ENCODE measurements at regions not wholly inside any gene's neighbourhood (a gene's known extent, or its start where the extent isn't known, plus 50 kb on each side); places are given as distances from the start of the nearest gene placed in this dataset.
A peak's percentile ranks its signal among the peaks of the same experiment; 100 is the strongest.

DNA sequence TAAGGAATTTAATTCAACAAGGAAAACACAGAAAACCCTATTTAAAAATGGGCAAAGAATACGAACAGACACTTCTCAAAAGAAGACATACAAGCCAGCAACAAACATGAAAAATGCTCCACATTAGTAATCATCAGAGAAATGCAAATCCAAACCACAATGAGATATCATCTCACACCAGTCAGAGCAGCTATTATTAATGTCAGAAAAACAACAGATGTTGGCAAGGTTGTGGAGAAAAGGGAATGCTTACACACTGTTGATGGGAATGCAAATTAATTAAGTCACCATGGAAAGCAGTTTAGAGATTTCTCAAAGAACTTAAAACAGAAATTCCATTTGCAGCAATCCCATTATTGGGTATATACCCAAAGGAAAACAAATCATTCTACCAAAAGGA lies 55.2 kb downstream of the GCC1 start:
- intact Hi-C loops (cut with micrococcal nuclease), result no loop called here
- DNase-seq, result no peak
- Mint-ChIP-seq H3K27me3 (peaks cover 19% of the 10 kb centered on the region), H3K36me3 (ENCODE audit: low read depth) (no peaks in the 10 kb centered on the region), H3K4me1 (ENCODE audit: low read depth) (no peaks in the 10 kb centered on the region), H3K27ac (no peak overlapping the region), H3K4me3 (no peak overlapping the region), H3K9me3 (peaks cover 8% of the 10 kb centered on the region)
- ATAC-seq, result no peak
- POLR2A ChIA-PET, result no interaction called here
- TF ChIP-seq, protein P1, sequence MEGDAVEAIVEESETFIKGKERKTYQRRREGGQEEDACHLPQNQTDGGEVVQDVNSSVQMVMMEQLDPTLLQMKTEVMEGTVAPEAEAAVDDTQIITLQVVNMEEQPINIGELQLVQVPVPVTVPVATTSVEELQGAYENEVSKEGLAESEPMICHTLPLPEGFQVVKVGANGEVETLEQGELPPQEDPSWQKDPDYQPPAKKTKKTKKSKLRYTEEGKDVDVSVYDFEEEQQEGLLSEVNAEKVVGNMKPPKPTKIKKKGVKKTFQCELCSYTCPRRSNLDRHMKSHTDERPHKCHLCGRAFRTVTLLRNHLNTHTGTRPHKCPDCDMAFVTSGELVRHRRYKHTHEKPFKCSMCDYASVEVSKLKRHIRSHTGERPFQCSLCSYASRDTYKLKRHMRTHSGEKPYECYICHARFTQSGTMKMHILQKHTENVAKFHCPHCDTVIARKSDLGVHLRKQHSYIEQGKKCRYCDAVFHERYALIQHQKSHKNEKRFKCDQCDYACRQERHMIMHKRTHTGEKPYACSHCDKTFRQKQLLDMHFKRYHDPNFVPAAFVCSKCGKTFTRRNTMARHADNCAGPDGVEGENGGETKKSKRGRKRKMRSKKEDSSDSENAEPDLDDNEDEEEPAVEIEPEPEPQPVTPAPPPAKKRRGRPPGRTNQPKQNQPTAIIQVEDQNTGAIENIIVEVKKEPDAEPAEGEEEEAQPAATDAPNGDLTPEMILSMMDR (IDR thresholded peaks at IDR 0.05), result no peak
- CTCF ChIA-PET, result no interaction called here

DNA sequence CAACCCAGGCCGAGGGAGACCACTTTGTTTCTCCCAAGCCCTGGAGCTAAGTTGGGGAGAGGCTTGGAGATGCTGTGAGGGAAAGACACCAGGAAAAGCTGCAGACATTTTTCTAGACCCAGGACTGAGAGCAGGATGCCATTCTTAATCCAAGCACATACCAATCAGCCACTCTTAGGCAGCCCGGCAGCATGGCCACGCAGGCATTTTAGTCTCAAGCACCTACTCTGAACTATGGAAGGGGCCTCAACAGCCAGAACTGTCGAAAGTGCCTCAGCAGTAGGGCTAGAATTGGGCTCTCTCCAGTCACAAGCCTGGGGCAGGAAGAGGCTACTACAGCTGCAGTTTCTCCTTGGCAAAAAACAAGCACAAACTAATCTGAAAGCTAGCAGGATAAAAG lies 57.8 kb downstream of the GCC1 start:
- H3K27ac Mint-ChIP-seq, result no peak overlapping the region
- peaks cover 24% of the 10 kb centered on the region for H3K27me3 Mint-ChIP-seq
- POLR2A ChIA-PET, result no interaction called here
- CTCF ChIA-PET, result interaction anchor here (1.0 kb wide), 1 partner anchor 9 kb away, joined by 3 read pairs; no protein-coding TSS in a partner anchor
- TF ChIP-seq, protein P1 (IDR thresholded peaks at IDR 0.05), result no peak
- H3K36me3 Mint-ChIP-seq (ENCODE audit: low read depth), result no peaks in the 10 kb centered on the region
- DNase-seq (no peak), ATAC-seq (no peak)
- H3K4me3 Mint-ChIP-seq, result no peak overlapping the region
- H3K9me3 Mint-ChIP-seq, result peaks cover 8% of the 10 kb centered on the region
- H3K4me1 Mint-ChIP-seq (ENCODE audit: low read depth), result no peaks in the 10 kb centered on the region
- intact Hi-C loops (cut with micrococcal nuclease), result no loop called here

DNA sequence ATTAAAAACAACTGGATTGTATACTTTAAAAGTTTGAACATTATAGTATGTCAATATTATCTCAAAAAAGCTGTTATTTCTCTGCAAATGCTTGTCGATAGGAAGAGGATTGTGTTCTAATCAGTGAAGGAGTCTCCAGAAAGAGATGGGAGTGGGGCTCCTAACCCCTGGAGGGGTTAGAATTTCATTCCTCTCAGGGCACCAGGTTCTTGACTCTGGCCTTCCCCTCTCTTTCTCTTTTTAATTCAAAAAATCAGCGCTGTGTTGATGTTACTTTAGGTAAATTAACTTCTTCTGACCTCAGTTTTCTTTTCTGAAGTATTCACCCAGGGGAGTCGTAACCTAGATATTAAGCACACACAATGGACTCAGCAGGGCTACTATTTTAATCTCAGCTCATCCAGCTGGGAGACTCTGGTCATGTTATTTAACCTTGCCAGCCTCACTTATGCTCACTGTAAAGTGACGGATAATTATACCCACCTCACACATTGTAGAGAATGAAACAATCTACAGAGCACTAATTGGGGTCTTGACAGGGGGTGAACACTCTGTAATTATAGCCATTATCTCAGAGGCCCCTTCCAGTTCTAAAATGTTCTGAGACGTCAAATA lies 59.4 kb downstream of the GCC1 start:
- ATAC-seq, result no peak
- Mint-ChIP-seq H3K27ac (no peak overlapping the region), H3K9me3 (peaks cover 15% of the 10 kb centered on the region), H3K4me1 (ENCODE audit: low read depth) (no peaks in the 10 kb centered on the region), H3K27me3 (peaks cover 30% of the 10 kb centered on the region), H3K4me3 (no peak overlapping the region), H3K36me3 (ENCODE audit: low read depth) (no peaks in the 10 kb centered on the region)
- intact Hi-C loops (cut with micrococcal nuclease), result no loop called here
- ChIA-PET CTCF (interaction anchor here (2.2 kb wide), 1 partner anchor 9 kb away, joined by 7 read pairs; no protein-coding TSS in a partner anchor), POLR2A (no interaction called here)
- TF ChIP-seq, protein P1 (IDR thresholded peaks at IDR 0.05), result no peak
- DNase-seq, result no peak

DNA sequence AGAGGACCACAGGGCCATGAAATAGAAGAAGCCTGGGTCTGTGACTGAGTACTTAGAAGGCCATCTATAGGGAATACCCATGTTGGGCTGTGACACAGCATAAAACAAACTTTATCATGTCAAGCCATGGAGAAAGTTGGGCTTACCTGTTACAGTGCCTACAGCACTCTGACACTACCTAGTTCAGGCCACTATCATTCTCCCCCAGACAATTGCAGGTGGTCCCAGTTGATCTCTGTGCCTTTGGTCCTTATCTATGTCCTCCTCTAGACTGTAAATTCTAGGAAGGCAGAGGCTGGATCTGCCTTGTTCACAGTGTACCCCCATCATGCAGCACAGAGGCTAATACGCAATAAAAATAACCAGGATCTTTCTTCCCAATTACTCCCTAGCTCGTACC lies 69.1 kb downstream of the GCC1 start:
- no peak overlapping the region for H3K4me3 Mint-ChIP-seq
- peaks cover 2% of the 10 kb centered on the region for H3K9me3 Mint-ChIP-seq
- POLR2A ChIA-PET, result no interaction called here
- no peak for ATAC-seq
- intact Hi-C loops (cut with micrococcal nuclease), result no loop called here
- no peak overlapping the region for H3K27ac Mint-ChIP-seq
- no peaks in the 10 kb centered on the region for H3K4me1 Mint-ChIP-seq (ENCODE audit: low read depth)
- TF ChIP-seq, protein P1 (IDR thresholded peaks at IDR 0.05), result no peak
- H3K27me3 Mint-ChIP-seq, result peaks cover 14% of the 10 kb centered on the region
- no peaks in the 10 kb centered on the region for H3K36me3 Mint-ChIP-seq (ENCODE audit: low read depth)
- CTCF ChIA-PET, result no interaction called here
- DNase-seq, result no peak

DNA sequence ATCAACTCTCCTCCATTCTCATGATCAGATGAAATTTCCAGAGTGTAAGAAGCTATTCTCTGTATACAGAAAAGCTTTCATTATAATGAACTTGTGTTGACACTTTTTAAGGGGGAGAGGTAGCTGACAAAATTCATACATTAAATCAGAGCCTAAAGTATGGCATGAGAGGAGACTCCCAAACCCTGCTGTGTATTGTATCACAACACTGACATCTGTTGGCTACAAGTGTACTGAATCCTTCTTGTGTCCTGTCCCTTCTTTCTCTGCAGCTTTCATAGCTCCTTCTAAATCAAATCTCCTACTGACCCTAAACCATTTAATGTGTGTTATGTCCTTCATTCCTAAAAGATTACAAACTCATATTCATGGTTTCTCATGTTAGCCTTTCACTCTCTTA lies 70.9 kb downstream of the GCC1 start:
- Mint-ChIP-seq H3K4me1 (ENCODE audit: low read depth) (no peaks in the 10 kb centered on the region), H3K27ac (no peak overlapping the region), H3K4me3 (no peak overlapping the region), H3K27me3 (peaks cover 7% of the 10 kb centered on the region), H3K9me3 (no peaks in the 10 kb centered on the region), H3K36me3 (ENCODE audit: low read depth) (no peaks in the 10 kb centered on the region)
- intact Hi-C loops (cut with micrococcal nuclease), result no loop called here
- ATAC-seq (peak; percentile 53), DNase-seq (peak; percentile 3)
- ChIA-PET CTCF (interaction anchor here (0.6 to 1.8 kb wide), 12 partner anchors 9 to 510 kb away, joined by 3 to 5 read pairs (median 4); no protein-coding TSS in a partner anchor), POLR2A (no interaction called here)
- TF ChIP-seq, protein P1 (IDR thresholded peaks at IDR 0.05), result peak; percentile 39

All from activated CD8-positive, alpha-beta T cell treated with anti-CD3 and anti-CD28 coated beads for 36 hours (primary cell).